Dermis microvascular lymphatic vessel endothelial cell (primary cell): ENCODE measurements at regions not wholly inside any gene's neighbourhood (a gene's known extent, or its start where the extent isn't known, plus 50 kb on each side); places are given as distances from the start of the nearest gene placed in this dataset.

ENCODE experiments used
- DNase-seq, 2 donors: peaks; one replicate each; pipeline versions ENCODE4 v3.0.0 to v3.0.0-alpha.2; 2010; ENCODE audit warnings: low read depth in 2 of 2

- no peak for DNase-seq
Measured at GRCh38 chr21:19236209-19236608, 832.6 kb upstream of the TMPRSS15 start.

GRCh38 chr21:19237608-19238007 lies 834.0 kb upstream of the TMPRSS15 start:
- no peak for DNase-seq

- DNase-seq, result no peak
Measured at GRCh38 chr21:19239696-19240095, 836.1 kb upstream of the TMPRSS15 start.

- DNase-seq, result no peak
Measured at GRCh38 chr21:19244502-19245187, 841.1 kb upstream of the TMPRSS15 start.

DNA sequence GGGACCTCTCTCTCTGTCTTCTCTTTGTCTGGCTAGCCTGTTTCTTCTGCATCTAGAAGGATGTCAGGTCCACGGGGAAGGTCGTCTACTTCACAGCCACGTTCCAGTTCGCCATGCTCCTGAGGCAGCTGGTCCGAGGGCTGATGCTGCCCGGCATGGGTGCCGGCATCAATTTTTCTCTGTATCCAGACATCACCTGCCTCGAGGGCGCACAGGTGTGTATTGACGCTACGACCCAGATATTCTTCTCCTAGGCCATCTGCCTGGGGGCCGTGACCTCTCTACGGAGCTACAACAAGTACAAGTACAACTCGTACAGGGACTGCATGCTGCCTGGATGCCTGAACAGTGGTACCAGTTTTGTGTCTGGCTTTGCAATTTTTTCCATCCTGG lies 841.6 kb upstream of the TMPRSS15 start:
- no peak for DNase-seq

DNA sequence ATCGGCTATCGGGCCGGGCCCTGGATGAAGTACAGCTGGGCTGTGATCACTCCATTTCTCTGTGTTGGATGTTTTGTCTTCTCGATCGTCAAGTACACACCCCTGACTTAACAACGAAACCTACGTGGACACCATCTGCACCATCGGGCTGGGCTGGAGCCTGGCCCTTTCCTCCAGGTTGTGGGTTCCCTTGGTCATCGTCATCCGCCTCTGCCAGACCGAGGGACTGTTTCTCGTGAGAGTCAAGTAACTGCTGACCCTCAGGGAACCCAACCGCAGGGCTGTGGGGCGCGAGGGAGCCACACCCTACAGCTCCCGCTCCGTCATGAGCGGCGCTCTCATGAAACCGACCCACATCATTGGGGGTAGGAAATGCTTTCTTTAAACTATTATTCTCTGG lies 842.4 kb upstream of the TMPRSS15 start:
- DNase-seq, result no peak

DNA sequence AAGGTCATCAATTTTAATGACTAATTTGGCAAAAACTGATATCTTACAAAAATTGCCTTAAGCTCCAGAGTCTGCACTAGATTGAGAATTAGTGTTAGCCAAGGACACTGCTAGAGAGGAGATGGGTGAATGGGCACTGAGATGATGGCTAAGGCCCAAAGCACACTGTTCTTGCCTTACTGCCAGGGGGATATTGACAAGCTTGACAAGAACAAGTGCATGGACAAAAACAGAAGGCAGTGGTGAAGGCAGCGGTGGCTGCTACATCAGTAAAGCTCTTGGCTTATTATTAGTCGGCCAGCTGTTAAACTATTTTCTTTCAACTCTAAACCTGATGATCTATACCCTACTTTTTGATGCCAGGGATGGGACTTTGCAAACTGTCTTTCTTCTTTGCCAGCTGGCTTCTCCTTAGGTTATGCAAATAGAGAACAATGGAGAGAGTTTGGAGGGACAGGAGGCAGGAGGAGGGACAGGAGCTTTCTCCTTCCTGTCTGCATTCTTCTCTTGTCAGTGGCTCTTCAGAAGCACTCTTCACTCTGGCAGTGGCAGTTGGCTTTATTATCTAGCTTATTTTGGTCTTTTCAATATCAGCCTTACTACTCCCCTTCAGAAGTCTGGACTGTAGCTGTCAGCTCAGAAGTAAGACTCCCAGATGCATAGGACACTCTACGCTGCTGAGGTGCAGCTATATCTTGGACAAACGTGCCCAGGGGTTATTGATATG lies 853.5 kb upstream of the TMPRSS15 start:
- DNase-seq, result no peak

DNA sequence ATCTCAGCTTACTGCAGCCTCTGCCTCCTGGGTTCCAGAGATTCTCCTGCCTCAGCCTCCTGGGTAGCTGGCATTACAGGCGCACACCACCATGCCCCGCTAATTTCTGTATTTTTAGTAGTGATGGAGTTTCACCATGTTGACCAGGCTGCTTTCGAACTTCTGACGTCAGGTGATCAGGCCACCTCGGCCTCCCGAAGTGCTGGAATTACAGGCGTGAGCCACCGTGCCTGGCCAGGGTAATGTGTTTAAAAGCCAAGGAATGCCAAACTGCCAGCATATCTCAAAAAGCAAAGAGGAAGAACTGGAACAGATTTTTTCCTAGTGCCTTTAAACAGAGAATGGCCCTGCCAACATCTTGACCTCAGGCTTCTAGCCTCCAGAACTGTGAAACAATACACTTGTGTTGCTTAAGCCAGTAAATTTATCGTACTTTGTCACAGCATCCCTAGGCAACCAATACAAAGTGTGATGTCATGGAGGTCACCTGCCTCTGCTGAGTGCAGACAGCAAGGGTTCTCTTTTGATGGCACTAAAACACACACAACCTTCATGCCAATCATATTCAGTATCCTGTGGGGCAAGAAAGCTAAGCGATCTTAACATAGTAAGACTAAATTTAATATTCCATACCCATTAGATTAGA lies 858.3 kb upstream of the TMPRSS15 start:
- DNase-seq, result no peak

GRCh38 chr21:19266636-19267035 lies 863.1 kb upstream of the TMPRSS15 start:
- DNase-seq, result no peak

DNA sequence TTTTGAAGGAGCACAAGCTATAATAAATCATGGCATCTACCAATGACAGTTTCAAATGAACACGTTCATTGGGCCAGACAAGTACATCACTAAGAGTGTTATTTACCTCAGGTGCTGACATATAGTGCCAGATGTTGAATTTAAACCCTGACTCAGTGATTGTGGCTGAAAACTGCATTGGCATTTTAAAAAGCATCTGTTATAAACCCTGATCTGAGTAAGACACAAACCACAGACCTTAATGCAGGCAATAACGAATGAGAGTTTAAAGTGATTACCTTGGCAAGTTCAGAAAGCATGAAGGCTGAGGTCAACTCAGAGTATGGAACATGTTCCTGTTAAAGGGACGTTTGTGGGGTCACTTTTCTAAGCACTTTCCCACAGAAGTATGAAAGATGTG lies 865.1 kb upstream of the TMPRSS15 start:
- DNase-seq, result no peak

- no peak for DNase-seq
Measured at GRCh38 chr21:19275065-19275464, 871.5 kb upstream of the TMPRSS15 start.

GRCh38 chr21:19276665-19277064 lies 873.1 kb upstream of the TMPRSS15 start:
- no peak for DNase-seq

DNA sequence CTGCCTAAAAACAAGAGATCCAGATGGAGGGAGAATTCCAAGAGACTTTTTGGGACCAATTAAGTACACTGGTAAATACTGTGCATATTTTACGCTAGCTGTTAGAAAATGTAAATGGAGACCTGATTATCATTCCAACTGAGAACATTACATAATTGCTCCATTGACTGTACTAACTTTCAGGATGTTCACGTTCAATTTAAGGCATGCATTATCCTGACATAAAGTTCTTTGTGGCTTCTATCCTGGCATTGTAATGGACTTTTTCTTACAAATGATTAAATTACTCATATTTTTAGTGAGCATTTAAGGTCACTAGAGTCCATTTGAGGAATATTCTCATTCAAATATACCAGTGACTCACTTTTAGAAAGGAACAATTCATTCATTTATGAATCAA lies 883.3 kb upstream of the TMPRSS15 start:
- DNase-seq, result no peak

DNA sequence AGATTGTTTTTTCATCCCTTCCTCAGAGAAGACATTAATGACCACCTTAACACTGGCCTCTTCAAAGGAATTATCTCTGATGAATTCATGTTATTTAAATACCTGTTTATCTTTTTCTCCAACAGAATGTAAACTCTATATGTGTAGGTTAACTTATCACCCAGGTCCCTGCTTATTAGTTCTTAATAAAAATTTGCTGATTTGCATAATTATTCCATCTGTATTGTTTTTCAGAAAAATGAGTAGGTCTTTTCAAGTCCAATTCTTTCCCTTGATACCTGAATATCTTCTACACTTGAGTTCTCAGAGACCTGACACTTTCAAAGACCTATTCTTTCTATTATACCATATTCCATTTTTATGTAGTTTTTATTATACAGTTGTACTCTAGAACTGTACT lies 886.7 kb upstream of the TMPRSS15 start:
- DNase-seq, result no peak

DNA sequence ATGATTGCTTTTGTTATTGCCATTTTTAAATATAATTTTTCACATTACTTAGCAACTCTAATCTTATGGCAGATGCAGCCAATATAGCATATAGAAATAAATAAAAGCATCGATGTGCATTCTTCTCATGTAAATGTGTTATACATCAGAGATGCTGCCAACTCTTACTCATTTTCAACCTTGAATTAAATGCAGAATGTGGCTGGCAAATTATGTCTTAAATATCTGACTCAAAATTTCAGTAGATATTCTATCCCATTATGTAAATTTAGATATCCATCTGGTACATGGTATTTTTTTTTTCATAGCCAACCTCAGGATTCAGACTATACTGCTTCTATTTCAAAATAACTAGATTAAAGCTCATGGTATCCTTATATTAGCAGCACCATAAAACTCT lies 916.7 kb upstream of the TMPRSS15 start:
- no peak for DNase-seq

GRCh38 chr21:19321688-19322087 lies 918.1 kb upstream of the TMPRSS15 start:
- DNase-seq, result no peak

DNA sequence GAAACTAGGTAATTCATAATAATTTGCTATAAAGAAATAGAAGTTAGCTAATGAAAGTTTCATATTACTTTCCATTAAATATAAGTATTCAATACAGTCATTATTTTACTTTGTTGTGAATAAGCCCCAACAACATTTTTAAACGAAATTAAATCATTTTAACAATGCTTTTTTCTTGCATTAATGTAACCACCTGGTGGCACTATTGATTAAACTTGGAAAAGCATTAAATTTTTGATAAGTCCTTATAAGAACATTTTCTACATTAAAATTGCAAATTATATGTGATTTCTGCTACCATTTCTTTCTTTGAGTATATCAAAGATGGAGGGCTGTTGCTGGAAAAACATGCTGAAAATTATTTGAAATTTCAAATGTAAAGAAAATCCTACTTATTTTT lies 918.8 kb upstream of the TMPRSS15 start:
- DNase-seq, result no peak

- no peak for DNase-seq
Measured at GRCh38 chr21:19326531-19327319, 923.1 kb upstream of the TMPRSS15 start.

GRCh38 chr21:19328954-19329353 lies 925.4 kb upstream of the TMPRSS15 start:
- DNase-seq, result no peak

DNA sequence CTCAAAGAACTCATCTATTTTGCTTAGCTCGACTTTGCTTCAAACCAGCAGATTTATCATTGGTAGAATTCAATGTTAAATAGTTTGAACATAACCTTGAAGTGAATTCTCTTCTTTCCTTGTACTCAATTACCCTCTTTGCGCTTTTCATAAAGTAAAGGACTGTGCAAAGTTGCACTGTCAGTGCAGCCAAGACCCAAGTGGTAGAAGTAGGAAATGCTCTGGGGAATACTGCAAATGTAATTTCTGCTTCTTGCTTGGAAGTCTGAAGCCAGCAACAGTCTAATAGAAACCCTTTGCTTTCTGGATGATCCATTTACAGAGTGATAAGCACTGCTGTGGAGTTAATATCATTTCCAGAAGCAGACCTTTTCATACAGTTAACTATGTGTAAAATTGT lies 936.7 kb upstream of the TMPRSS15 start:
- DNase-seq, result no peak

- no peak for DNase-seq
Measured at GRCh38 chr21:19340954-19341353, 937.4 kb upstream of the TMPRSS15 start.

GRCh38 chr21:19343711-19344110 lies 940.1 kb upstream of the TMPRSS15 start:
- no peak for DNase-seq
